ENCODE measurements at regions not wholly inside any gene's neighbourhood (a gene's known extent, or its start where the extent isn't known, plus 50 kb on each side); places are given as distances from the start of the nearest gene placed in this dataset.
"Not testable (repeated sequence)": the region's sequence is repeated elsewhere in the genome, so short reads cannot be mapped to it uniquely, and the experiment has no call there.

DNA sequence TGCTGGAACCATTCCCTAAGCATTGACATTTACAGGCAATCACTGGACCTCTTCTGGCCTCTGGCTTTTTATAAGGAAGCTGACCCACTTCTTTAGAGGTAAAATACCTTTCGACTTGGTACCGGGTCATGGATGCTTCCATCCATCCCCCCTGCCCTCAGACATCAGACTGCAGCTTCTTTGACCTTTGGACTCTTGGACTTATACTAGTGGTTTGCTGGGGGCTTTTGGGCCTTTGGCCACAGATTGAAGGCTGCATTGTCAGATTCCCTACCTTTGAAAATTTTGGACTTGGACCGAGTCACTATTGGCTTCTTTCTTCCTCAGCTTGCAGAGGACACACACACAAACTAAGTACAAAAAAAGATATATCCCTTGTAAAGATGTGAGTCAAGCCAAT is 86.1 kb downstream of the TTC6 start (continued):
- TF ChIP-seq, protein P1, sequence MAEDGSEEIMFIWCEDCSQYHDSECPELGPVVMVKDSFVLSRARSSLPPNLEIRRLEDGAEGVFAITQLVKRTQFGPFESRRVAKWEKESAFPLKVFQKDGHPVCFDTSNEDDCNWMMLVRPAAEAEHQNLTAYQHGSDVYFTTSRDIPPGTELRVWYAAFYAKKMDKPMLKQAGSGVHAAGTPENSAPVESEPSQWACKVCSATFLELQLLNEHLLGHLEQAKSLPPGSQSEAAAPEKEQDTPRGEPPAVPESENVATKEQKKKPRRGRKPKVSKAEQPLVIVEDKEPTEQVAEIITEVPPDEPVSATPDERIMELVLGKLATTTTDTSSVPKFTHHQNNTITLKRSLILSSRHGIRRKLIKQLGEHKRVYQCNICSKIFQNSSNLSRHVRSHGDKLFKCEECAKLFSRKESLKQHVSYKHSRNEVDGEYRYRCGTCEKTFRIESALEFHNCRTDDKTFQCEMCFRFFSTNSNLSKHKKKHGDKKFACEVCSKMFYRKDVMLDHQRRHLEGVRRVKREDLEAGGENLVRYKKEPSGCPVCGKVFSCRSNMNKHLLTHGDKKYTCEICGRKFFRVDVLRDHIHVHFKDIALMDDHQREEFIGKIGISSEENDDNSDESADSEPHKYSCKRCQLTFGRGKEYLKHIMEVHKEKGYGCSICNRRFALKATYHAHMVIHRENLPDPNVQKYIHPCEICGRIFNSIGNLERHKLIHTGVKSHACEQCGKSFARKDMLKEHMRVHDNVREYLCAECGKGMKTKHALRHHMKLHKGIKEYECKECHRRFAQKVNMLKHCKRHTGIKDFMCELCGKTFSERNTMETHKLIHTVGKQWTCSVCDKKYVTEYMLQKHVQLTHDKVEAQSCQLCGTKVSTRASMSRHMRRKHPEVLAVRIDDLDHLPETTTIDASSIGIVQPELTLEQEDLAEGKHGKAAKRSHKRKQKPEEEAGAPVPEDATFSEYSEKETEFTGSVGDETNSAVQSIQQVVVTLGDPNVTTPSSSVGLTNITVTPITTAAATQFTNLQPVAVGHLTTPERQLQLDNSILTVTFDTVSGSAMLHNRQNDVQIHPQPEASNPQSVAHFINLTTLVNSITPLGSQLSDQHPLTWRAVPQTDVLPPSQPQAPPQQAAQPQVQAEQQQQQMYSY (CRISPR knock-in tag; IDR thresholded peaks at IDR 0.05) = no peak
- TF ChIP-seq, protein P2, sequence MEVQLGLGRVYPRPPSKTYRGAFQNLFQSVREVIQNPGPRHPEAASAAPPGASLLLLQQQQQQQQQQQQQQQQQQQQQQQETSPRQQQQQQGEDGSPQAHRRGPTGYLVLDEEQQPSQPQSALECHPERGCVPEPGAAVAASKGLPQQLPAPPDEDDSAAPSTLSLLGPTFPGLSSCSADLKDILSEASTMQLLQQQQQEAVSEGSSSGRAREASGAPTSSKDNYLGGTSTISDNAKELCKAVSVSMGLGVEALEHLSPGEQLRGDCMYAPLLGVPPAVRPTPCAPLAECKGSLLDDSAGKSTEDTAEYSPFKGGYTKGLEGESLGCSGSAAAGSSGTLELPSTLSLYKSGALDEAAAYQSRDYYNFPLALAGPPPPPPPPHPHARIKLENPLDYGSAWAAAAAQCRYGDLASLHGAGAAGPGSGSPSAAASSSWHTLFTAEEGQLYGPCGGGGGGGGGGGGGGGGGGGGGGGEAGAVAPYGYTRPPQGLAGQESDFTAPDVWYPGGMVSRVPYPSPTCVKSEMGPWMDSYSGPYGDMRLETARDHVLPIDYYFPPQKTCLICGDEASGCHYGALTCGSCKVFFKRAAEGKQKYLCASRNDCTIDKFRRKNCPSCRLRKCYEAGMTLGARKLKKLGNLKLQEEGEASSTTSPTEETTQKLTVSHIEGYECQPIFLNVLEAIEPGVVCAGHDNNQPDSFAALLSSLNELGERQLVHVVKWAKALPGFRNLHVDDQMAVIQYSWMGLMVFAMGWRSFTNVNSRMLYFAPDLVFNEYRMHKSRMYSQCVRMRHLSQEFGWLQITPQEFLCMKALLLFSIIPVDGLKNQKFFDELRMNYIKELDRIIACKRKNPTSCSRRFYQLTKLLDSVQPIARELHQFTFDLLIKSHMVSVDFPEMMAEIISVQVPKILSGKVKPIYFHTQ (CRISPR knock-in tag; IDR thresholded peaks at IDR 0.05) = no peak
- TF ChIP-seq ZNF396 (CRISPR knock-in tag; IDR thresholded peaks at IDR 0.05; ENCODE audit: borderline replicate concordance) (no peak), ATF1 (CRISPR knock-in tag; IDR thresholded peaks at IDR 0.05) (no peak), MXD4 (CRISPR knock-in tag; IDR thresholded peaks at IDR 0.05; ENCODE audit: borderline replicate concordance) (no peak)
- TF ChIP-seq, protein P3, sequence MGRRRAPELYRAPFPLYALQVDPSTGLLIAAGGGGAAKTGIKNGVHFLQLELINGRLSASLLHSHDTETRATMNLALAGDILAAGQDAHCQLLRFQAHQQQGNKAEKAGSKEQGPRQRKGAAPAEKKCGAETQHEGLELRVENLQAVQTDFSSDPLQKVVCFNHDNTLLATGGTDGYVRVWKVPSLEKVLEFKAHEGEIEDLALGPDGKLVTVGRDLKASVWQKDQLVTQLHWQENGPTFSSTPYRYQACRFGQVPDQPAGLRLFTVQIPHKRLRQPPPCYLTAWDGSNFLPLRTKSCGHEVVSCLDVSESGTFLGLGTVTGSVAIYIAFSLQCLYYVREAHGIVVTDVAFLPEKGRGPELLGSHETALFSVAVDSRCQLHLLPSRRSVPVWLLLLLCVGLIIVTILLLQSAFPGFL (CRISPR knock-in tag; IDR thresholded peaks at IDR 0.05; ENCODE audit: borderline replicate concordance) = no peak
- TF ChIP-seq, protein P4, sequence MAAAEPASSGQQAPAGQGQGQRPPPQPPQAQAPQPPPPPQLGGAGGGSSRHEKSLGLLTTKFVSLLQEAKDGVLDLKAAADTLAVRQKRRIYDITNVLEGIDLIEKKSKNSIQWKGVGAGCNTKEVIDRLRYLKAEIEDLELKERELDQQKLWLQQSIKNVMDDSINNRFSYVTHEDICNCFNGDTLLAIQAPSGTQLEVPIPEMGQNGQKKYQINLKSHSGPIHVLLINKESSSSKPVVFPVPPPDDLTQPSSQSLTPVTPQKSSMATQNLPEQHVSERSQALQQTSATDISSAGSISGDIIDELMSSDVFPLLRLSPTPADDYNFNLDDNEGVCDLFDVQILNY (CRISPR knock-in tag; IDR thresholded peaks at IDR 0.05) = no peak

DNA sequence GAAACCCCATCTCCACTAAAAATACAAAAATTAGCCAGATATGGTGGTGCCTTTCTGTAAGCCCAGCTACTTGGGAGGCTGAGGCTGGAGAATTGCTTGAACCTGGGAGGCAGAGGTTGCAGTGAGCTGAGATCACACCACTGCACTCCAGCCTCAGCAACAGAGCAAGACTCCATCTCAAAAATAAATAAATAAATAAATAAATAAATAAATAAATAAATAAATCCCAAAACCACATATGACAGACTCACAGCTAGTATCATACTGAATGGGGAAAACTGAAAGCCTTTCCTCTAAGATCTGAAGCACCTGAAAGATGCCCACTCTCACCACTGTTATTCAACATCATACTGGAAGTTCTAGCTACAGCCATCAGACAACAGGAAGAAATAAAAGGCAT is 97.3 kb downstream of the TTC6 start:
- POLR2A ChIA-PET, ATAC-seq, CTCF ChIA-PET: not testable (repeated sequence)

DNA sequence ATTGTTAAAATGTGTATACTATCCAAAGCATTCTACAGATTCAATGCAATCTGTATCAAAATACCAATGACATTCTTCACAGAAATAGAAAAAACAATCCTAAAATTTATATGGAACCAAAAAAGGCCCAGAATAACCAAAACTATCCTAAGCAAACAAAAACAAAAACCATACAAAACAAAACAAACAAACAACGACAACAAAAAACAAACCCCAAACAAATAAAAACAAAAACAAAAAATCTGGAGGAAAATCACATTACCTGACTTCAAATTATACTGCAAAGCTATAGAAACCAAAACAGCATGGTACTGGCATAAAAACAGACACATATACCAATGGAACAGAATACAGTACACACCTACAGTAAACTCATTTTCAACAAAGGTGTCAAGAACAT is 98.0 kb downstream of the TTC6 start:
- POLR2A ChIA-PET; H3K36me3 Mint-ChIP-seq; DNase-seq (ENCODE audit: low spot score); H3K27me3 Mint-ChIP-seq (ENCODE audit: low read depth); H3K4me1 Mint-ChIP-seq; H3K27ac Mint-ChIP-seq; CTCF ChIA-PET; ATAC-seq; H3K4me3 Mint-ChIP-seq: not testable (repeated sequence)
- H3K9me3 Mint-ChIP-seq = peaks cover 22% of the 10 kb centered on the region

More for the DNA sequence above, 97.3 kb downstream of the TTC6 start:
- peaks cover 22% of the 10 kb centered on the region for H3K9me3 Mint-ChIP-seq
- H3K27me3 Mint-ChIP-seq (ENCODE audit: low read depth); H3K4me3 Mint-ChIP-seq; H3K4me1 Mint-ChIP-seq; DNase-seq (ENCODE audit: low spot score); H3K27ac Mint-ChIP-seq; H3K36me3 Mint-ChIP-seq: not testable (repeated sequence)

DNA sequence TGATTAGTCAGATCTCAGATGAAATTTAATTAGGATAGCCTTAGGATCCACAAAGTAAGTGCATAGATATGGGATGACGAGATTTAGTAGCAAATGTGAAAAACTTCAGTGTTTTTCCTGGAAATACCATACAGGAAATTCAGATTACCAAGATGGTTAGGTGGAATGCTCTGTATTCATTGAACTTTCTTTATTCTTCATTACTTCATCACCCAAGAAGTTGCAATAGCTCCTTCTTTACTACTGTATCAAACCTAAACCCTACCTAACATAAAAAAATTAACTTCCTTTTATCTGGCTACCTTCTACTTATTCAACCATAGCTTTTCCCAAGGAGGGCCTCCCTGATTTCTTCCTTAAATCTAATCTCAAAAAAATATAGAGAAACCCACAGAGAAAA is 100.4 kb downstream of the TTC6 start:
- TF ChIP-seq, protein P5, sequence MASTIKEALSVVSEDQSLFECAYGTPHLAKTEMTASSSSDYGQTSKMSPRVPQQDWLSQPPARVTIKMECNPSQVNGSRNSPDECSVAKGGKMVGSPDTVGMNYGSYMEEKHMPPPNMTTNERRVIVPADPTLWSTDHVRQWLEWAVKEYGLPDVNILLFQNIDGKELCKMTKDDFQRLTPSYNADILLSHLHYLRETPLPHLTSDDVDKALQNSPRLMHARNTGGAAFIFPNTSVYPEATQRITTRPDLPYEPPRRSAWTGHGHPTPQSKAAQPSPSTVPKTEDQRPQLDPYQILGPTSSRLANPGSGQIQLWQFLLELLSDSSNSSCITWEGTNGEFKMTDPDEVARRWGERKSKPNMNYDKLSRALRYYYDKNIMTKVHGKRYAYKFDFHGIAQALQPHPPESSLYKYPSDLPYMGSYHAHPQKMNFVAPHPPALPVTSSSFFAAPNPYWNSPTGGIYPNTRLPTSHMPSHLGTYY (CRISPR knock-in tag; IDR thresholded peaks at IDR 0.05) = no peak
- TF ChIP-seq CREM (CRISPR knock-in tag; IDR thresholded peaks at IDR 0.05) = no peak
- TF ChIP-seq TEAD4 (CRISPR knock-in tag; IDR thresholded peaks at IDR 0.05) = no peak
- no peak for TF ChIP-seq EMX1 (CRISPR knock-in tag; IDR thresholded peaks at IDR 0.05)
- no peak for TF ChIP-seq ZNF317 (CRISPR knock-in tag; IDR thresholded peaks at IDR 0.05; ENCODE audit: borderline replicate concordance, low read depth)
- TF ChIP-seq, protein P6, sequence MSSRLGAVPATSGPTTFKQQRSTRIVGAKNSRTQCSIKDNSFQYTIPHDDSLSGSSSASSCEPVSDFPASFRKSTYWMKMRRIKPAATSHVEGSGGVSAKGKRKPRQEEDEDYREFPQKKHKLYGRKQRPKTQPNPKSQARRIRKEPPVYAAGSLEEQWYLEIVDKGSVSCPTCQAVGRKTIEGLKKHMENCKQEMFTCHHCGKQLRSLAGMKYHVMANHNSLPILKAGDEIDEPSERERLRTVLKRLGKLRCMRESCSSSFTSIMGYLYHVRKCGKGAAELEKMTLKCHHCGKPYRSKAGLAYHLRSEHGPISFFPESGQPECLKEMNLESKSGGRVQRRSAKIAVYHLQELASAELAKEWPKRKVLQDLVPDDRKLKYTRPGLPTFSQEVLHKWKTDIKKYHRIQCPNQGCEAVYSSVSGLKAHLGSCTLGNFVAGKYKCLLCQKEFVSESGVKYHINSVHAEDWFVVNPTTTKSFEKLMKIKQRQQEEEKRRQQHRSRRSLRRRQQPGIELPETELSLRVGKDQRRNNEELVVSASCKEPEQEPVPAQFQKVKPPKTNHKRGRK (CRISPR knock-in tag; IDR thresholded peaks at IDR 0.05; ENCODE audit: borderline replicate concordance) = no peak
- no peak for TF ChIP-seq SMAD4 (CRISPR knock-in tag; IDR thresholded peaks at IDR 0.05)
- H3K27me3 Mint-ChIP-seq (ENCODE audit: low read depth) = peaks cover 8% of the 10 kb centered on the region
- no peaks in the 10 kb centered on the region for H3K36me3 Mint-ChIP-seq
- H3K4me1 Mint-ChIP-seq = no peaks in the 10 kb centered on the region
- ChIA-PET POLR2A (no interaction called here), CTCF (no interaction called here)
- H3K27ac Mint-ChIP-seq = no peak overlapping the region
- no peak overlapping the region for H3K4me3 Mint-ChIP-seq
- no peak for ATAC-seq
- peaks cover 22% of the 10 kb centered on the region for H3K9me3 Mint-ChIP-seq
- DNase-seq (ENCODE audit: low spot score) = no peak

Measured in WTC11 (cell line).